ENCODE measurements at regions not wholly inside any gene's neighbourhood (a gene's known extent, or its start where the extent isn't known, plus 50 kb on each side); places are given as distances from the start of the nearest gene placed in this dataset.

- peak overlapping the region; percentile 37 for H2AFZ ChIP-seq (ENCODE audit: low read length)
- peak overlapping the region; percentile 35 for H3K4me2 ChIP-seq (ENCODE audit: insufficient read depth, low read length)
- DNase-seq (ENCODE audit: insufficient read length, low spot score, missing footprints) = no peak
- no peaks in the 10 kb centered on the region for H3K79me2 ChIP-seq (ENCODE audit: insufficient read depth, low read length)
- H4K20me1 ChIP-seq (ENCODE audit: insufficient read depth, low read length) = no peaks in the 10 kb centered on the region
- H3K4me1 ChIP-seq (ENCODE audit: insufficient read depth, low read length) = peaks cover 16% of the 10 kb centered on the region
- H3K9me3 ChIP-seq (ENCODE audit: low read depth, low read length) = no peaks in the 10 kb centered on the region
- no peak overlapping the region for H3K4me3 ChIP-seq (ENCODE audit: insufficient read depth, low read length)
- no peaks in the 10 kb centered on the region for H3K36me3 ChIP-seq (ENCODE audit: insufficient read depth, low read length)
- peak overlapping the region; percentile 33 for H3K27ac ChIP-seq (ENCODE audit: low read depth, low read length)
- H3K27me3 ChIP-seq (ENCODE audit: insufficient read depth, low read length) = no peaks in the 10 kb centered on the region
- no peak for TF ChIP-seq CTCF (IDR thresholded peaks at IDR 0.05; ENCODE audit: extremely low read depth, low read depth, low read length)
Measured at GRCh38 chr4:141416677-141417363, 196.1 kb downstream of the ZNF330 start.

GRCh38 chr4:141417387-141417786 is 196.7 kb downstream of the ZNF330 start:
- no peaks in the 10 kb centered on the region for H3K36me3 ChIP-seq (ENCODE audit: insufficient read depth, low read length)
- peak overlapping the region; percentile 35 for H3K4me2 ChIP-seq (ENCODE audit: insufficient read depth, low read length)
- no peak overlapping the region for H3K4me3 ChIP-seq (ENCODE audit: insufficient read depth, low read length)
- TF ChIP-seq CTCF (IDR thresholded peaks at IDR 0.05; ENCODE audit: extremely low read depth, low read depth, low read length) = no peak
- H3K79me2 ChIP-seq (ENCODE audit: insufficient read depth, low read length) = no peaks in the 10 kb centered on the region
- H3K9me3 ChIP-seq (ENCODE audit: low read depth, low read length) = no peaks in the 10 kb centered on the region
- peaks cover 16% of the 10 kb centered on the region for H3K4me1 ChIP-seq (ENCODE audit: insufficient read depth, low read length)
- peak overlapping the region; percentile 33 for H3K27ac ChIP-seq (ENCODE audit: low read depth, low read length)
- no peak for DNase-seq (ENCODE audit: insufficient read length, low spot score, missing footprints)
- H2AFZ ChIP-seq (ENCODE audit: low read length) = peak overlapping the region; percentile 37
- no peaks in the 10 kb centered on the region for H3K27me3 ChIP-seq (ENCODE audit: insufficient read depth, low read length)
- H4K20me1 ChIP-seq (ENCODE audit: insufficient read depth, low read length) = no peaks in the 10 kb centered on the region

- Histone ChIP-seq H3K36me3 (ENCODE audit: insufficient read depth, low read length) (no peaks in the 10 kb centered on the region), H2AFZ (ENCODE audit: low read length) (no peak overlapping the region), H3K4me2 (ENCODE audit: insufficient read depth, low read length) (no peak overlapping the region), H3K27me3 (ENCODE audit: insufficient read depth, low read length) (no peaks in the 10 kb centered on the region), H4K20me1 (ENCODE audit: insufficient read depth, low read length) (no peaks in the 10 kb centered on the region), H3K4me1 (ENCODE audit: insufficient read depth, low read length) (peaks cover 7% of the 10 kb centered on the region), H3K4me3 (ENCODE audit: insufficient read depth, low read length) (no peak overlapping the region), H3K79me2 (ENCODE audit: insufficient read depth, low read length) (no peaks in the 10 kb centered on the region), H3K9me3 (ENCODE audit: low read depth, low read length) (no peaks in the 10 kb centered on the region), H3K27ac (ENCODE audit: low read depth, low read length) (no peak overlapping the region)
- DNase-seq (ENCODE audit: insufficient read length, low spot score, missing footprints) = no peak
- no peak for TF ChIP-seq CTCF (IDR thresholded peaks at IDR 0.05; ENCODE audit: extremely low read depth, low read depth, low read length)
Measured at GRCh38 chr4:141425124-141425523, 204.4 kb downstream of the ZNF330 start.

GRCh38 chr4:141427726-141428296 is 207.1 kb downstream of the ZNF330 start:
- no peak for DNase-seq (ENCODE audit: insufficient read length, low spot score, missing footprints)

More at GRCh38 chr4:141427726-141428296, 207.1 kb downstream of the ZNF330 start:
- peaks cover 13% of the 10 kb centered on the region for H3K4me1 ChIP-seq (ENCODE audit: insufficient read depth, low read length)
- H3K36me3 ChIP-seq (ENCODE audit: insufficient read depth, low read length) = no peaks in the 10 kb centered on the region
- no peaks in the 10 kb centered on the region for H3K27me3 ChIP-seq (ENCODE audit: insufficient read depth, low read length)
- no peaks in the 10 kb centered on the region for H4K20me1 ChIP-seq (ENCODE audit: insufficient read depth, low read length)
- H3K9me3 ChIP-seq (ENCODE audit: low read depth, low read length) = no peaks in the 10 kb centered on the region
- no peak overlapping the region for H3K4me3 ChIP-seq (ENCODE audit: insufficient read depth, low read length)
- no peak for TF ChIP-seq CTCF (IDR thresholded peaks at IDR 0.05; ENCODE audit: extremely low read depth, low read depth, low read length)
- no peak overlapping the region for H2AFZ ChIP-seq (ENCODE audit: low read length)
- no peak overlapping the region for H3K27ac ChIP-seq (ENCODE audit: low read depth, low read length)
- H3K79me2 ChIP-seq (ENCODE audit: insufficient read depth, low read length) = no peaks in the 10 kb centered on the region
- H3K4me2 ChIP-seq (ENCODE audit: insufficient read depth, low read length) = no peak overlapping the region
